GM13976 (cell line): ENCODE measurements at regions not wholly inside any gene's neighbourhood (a gene's known extent, or its start where the extent isn't known, plus 50 kb on each side); places are given as distances from the start of the nearest gene placed in this dataset.

ENCODE experiments used
- DNase-seq: peaks from one replicate; pipeline ENCODE4 v3.0.0; 2012; ENCODE audit warnings: low spot score
- in situ Hi-C: fragments of 300-500 bp; cut with MboI; formaldehyde crosslinking; loops from one replicate; pipeline ENCODE4 v1.12.0; 2022; ENCODE audit warnings: low sequenced_read_pairs, mixed read lengths, inconsistent platforms; ENCODE audit not compliant: unreplicated experiment
- TF ChIP-seq, protein P1 (sequence below): IDR thresholded peaks from 2 replicates; pipeline ENCODE4 v1.5.1; 2012; ENCODE audit warnings: borderline replicate concordance, mild to moderate bottlenecking; ENCODE audit not compliant: insufficient read depth; ENCODE audit errors: extremely low read depth, missing control alignments, control extremely low read depth

DNA sequence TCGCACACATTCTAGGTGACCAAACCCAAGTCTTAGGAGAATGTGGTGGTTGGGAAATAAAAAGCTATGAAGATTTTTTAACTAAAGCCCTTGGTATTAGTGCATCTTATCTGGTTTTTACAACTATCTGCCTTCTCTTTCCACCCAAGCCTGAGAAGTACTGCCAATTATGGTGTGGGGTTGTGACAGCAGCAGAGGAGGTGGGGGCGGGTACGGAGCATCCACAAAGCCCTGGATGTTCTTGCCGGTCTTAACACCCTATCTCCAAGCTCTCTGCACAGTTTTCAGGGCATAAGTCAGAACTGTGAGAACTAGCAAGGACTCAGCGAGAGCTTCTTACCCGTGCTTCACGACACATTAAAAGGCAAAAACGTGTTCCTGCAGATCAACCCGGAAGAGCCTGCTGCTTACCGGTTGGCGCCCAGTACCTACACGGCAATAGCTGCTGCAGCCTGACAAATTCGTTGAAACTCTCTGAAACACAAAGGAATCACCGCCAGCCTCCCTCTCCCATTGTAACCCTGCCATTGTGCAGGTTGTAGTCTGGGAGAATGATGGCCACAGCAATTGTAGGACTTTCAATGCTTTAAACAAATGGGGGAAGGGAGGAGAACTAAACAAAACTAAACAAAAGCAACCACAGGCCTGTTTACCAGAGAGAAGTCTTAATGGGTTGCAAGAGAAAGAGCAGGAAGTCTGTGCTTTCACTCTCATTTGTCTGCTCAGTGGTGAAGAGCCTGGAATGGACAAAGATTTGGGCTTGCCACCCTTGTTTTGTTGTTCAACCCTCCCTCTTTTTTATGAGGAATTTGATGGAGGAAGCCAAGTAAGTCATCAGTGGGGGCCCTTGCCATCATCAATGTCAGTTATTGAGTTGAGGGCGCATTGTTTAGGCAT lies 461.0 kb upstream of the JARID2 start:
- in situ Hi-C loops, result no loop called here
- TF ChIP-seq, protein P1, sequence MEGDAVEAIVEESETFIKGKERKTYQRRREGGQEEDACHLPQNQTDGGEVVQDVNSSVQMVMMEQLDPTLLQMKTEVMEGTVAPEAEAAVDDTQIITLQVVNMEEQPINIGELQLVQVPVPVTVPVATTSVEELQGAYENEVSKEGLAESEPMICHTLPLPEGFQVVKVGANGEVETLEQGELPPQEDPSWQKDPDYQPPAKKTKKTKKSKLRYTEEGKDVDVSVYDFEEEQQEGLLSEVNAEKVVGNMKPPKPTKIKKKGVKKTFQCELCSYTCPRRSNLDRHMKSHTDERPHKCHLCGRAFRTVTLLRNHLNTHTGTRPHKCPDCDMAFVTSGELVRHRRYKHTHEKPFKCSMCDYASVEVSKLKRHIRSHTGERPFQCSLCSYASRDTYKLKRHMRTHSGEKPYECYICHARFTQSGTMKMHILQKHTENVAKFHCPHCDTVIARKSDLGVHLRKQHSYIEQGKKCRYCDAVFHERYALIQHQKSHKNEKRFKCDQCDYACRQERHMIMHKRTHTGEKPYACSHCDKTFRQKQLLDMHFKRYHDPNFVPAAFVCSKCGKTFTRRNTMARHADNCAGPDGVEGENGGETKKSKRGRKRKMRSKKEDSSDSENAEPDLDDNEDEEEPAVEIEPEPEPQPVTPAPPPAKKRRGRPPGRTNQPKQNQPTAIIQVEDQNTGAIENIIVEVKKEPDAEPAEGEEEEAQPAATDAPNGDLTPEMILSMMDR, result no peak
- no peak for DNase-seq

GRCh38 chr6:14785493-14785790 lies 460.4 kb upstream of the JARID2 start:
- TF ChIP-seq, protein P1, result no peak
- in situ Hi-C loops, result no loop called here
- no peak for DNase-seq

DNA sequence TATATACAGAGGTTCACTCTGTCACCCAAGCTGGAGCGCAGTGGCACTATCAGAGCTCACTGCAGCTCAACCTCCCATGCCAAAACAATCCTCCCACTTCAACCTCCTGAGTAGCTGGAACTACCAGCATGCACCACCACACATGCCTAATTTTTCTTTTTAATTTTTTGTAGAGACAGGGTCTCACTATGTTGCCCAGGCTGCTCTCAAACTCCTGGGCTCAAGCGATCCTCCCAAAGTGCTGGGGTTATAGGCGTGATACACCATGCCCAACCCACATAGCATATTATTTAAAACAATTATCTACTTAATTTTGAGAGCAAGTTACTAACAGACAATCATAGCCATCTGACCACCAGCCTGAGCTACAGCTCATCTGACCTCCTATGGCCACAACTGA lies 459.9 kb upstream of the JARID2 start:
- no peak for DNase-seq
- in situ Hi-C loops, result no loop called here
- TF ChIP-seq, protein P1, result no peak

DNA sequence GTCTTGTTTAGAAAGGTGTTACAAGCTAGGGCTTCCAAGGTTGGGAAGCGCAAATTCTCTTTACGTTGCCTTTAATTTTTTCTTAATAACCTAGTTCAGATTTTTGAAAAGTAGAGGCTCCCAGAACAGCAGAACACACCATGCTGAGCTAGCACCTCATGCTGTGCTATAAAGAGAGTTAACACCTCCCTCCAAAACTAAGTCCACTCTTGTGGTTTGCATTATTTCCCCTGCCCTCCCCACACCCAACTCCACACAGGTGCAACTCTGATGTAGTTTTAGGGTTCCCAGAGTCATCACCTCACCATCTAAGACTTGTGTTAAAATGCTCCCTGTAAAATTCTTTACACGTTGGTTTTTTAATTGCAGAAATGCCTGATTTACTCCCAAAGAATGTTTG lies 459.4 kb upstream of the JARID2 start:
- DNase-seq, result no peak
- TF ChIP-seq, protein P1, result no peak
- in situ Hi-C loops, result no loop called here

DNA sequence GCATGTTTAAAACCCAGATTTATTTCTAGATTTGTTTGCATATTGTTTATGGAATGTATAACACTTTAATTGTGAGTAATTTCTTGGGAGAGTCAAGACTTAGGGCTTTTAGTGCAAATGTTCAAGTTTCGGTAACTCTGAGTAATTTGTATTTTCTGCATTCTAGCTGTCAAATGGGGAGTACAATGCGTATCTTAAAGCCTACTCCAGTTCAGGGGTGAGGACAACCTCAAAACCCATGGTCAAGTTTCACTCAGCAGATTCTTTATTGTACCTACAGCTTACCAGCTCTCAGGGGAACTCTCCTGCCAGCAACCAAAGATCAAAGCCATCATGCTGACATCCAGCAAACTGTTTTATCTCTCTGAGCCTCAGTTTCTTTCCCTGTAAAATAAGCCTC lies 458.6 kb upstream of the JARID2 start:
- no peak for DNase-seq
- in situ Hi-C loops, result no loop called here
- TF ChIP-seq, protein P1, result no peak

GRCh38 chr6:14787677-14788076 lies 458.2 kb upstream of the JARID2 start:
- in situ Hi-C loops, result no loop called here
- TF ChIP-seq, protein P1, result no peak
- no peak for DNase-seq

DNA sequence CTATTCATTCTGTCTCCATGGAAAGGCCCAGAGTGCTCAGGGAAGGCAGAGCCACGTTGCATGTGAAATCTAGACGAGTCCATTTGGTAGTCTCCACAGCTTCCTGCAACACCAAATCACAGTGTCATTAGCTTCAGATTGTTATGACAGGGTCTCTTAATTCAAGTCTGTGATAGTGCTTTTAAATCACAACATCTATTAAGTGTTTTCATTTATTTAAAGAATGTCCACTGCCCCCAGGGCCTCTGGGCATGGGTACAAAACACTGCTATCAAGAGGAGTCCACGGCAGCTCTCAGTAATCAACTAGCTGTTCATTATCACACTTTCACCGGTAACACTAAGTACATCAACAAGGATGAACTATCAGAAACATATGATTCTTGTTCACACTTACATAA lies 455.9 kb upstream of the JARID2 start:
- in situ Hi-C loops, result no loop called here
- DNase-seq, result no peak
- TF ChIP-seq, protein P1, result no peak
